Thyroid gland (tissue), 4 donors: ENCODE measurements at regions not wholly inside any gene's neighbourhood (a gene's known extent, or its start where the extent isn't known, plus 50 kb on each side); places are given as distances from the start of the nearest gene placed in this dataset.

ENCODE experiments used
- CTCF ChIP-seq, 6 experiments: fragments of 200-600 bp in 3 of 6; fragments of 450-650 bp in 3 of 6; sonication (generic) in 3 of 6; IDR thresholded peaks; one replicate each; pipeline ENCODE4 v1.5.1; 2016 to 2019; ENCODE audit warnings: antibody characterized with exemption in 6 of 6, mild to moderate bottlenecking in 2 of 6, inconsistent platforms in 1 of 6, moderate library complexity in 1 of 6
- POLR2A ChIP-seq, 2 donors: fragments of 450-650 bp; IDR thresholded peaks; one replicate each; pipeline ENCODE4 v1.6.1; 2017; ENCODE audit warnings: antibody characterized with exemption in 2 of 2, mild to moderate bottlenecking in 2 of 2, moderate library complexity in 1 of 2

GRCh38 chr20:56774873-56775272, 145.8 kb downstream of the TFAP2C start:
- TF ChIP-seq CTCF (IDR thresholded peaks at IDR 0.05) (no peak), POLR2A (IDR thresholded peaks at IDR 0.05) (no peak)
